Neuron (in vitro differentiated cells): ENCODE measurements at regions not wholly inside any gene's neighbourhood (a gene's known extent, or its start where the extent isn't known, plus 50 kb on each side); places are given as distances from the start of the nearest gene placed in this dataset.
"Not testable (repeated sequence)": the region's sequence is repeated elsewhere in the genome, so short reads cannot be mapped to it uniquely, and the experiment has no call there.

Experiments
- H2AFZ ChIP-seq: one replicate; pipeline ENCODE4 v1.6.1; 2013; ENCODE audit warnings: low read depth, mild to moderate bottlenecking, inconsistent platforms, low read length, moderate library complexity
- H3K27me3 ChIP-seq: one replicate; pipeline ENCODE4 v1.6.1; 2013; ENCODE audit warnings: low read length; ENCODE audit not compliant: insufficient read depth
- H3K36me3 ChIP-seq: one replicate; pipeline ENCODE4 v1.6.1; 2013; ENCODE audit warnings: low read length; ENCODE audit not compliant: insufficient read depth
- H3K4me1 ChIP-seq: one replicate; pipeline ENCODE4 v1.6.1; 2013; ENCODE audit warnings: low read length; ENCODE audit not compliant: insufficient read depth
- H3K4me3 ChIP-seq: 2 replicates; pipeline ENCODE4 v1.5.1; 2013; ENCODE audit warnings: mild to moderate bottlenecking, low read length, moderate library complexity
- H3K9me3 ChIP-seq: one replicate; pipeline ENCODE4 v1.6.1; 2013; ENCODE audit warnings: low read length

- no peaks in the 10 kb centered on the region for H3K36me3 ChIP-seq
- no peaks in the 10 kb centered on the region for H3K9me3 ChIP-seq
- H3K4me3 ChIP-seq = no peak overlapping the region
- peaks cover 8% of the 10 kb centered on the region for H3K27me3 ChIP-seq
- no peak overlapping the region for H2AFZ ChIP-seq
- peaks cover 7% of the 10 kb centered on the region for H3K4me1 ChIP-seq
Observed at GRCh38 chr6:170092826-170093225, 198.1 kb downstream of the DLL1 start.

- Histone ChIP-seq H3K4me1 (peaks cover 5% of the 10 kb centered on the region), H3K27me3 (peaks cover 5% of the 10 kb centered on the region), H2AFZ (no peak overlapping the region), H3K4me3 (no peak overlapping the region), H3K9me3 (no peaks in the 10 kb centered on the region), H3K36me3 (no peaks in the 10 kb centered on the region)
Observed at GRCh38 chr6:170091639-170092579, 199.0 kb downstream of the DLL1 start.

- peaks cover 5% of the 10 kb centered on the region for H3K27me3 ChIP-seq
- no peak overlapping the region for H2AFZ ChIP-seq
- H3K9me3 ChIP-seq = no peaks in the 10 kb centered on the region
- H3K36me3 ChIP-seq = no peaks in the 10 kb centered on the region
- H3K4me1 ChIP-seq = no peaks in the 10 kb centered on the region
- H3K4me3 ChIP-seq = no peak overlapping the region
Observed at GRCh38 chr6:170091000-170091638, 199.8 kb downstream of the DLL1 start.

GRCh38 chr6:170090561-170090960 lies 200.3 kb downstream of the DLL1 start:
- Histone ChIP-seq H2AFZ (no peak overlapping the region), H3K4me1 (no peaks in the 10 kb centered on the region), H3K36me3 (no peaks in the 10 kb centered on the region), H3K9me3 (no peaks in the 10 kb centered on the region), H3K27me3 (peaks cover 3% of the 10 kb centered on the region), H3K4me3 (no peak overlapping the region)

- H3K4me1 ChIP-seq = no peaks in the 10 kb centered on the region
- no peaks in the 10 kb centered on the region for H3K9me3 ChIP-seq
- no peak overlapping the region for H3K4me3 ChIP-seq
- H2AFZ ChIP-seq = no peak overlapping the region
- no peaks in the 10 kb centered on the region for H3K27me3 ChIP-seq
- no peaks in the 10 kb centered on the region for H3K36me3 ChIP-seq
Observed at GRCh38 chr6:170089963-170090362, 200.9 kb downstream of the DLL1 start.

- H3K4me3 ChIP-seq = no peak overlapping the region
- no peak overlapping the region for H2AFZ ChIP-seq
- no peaks in the 10 kb centered on the region for H3K36me3 ChIP-seq
- no peaks in the 10 kb centered on the region for H3K4me1 ChIP-seq
- H3K9me3 ChIP-seq = no peaks in the 10 kb centered on the region
- no peaks in the 10 kb centered on the region for H3K27me3 ChIP-seq
Observed at GRCh38 chr6:170088582-170088955, 202.3 kb downstream of the DLL1 start.

GRCh38 chr6:170087941-170088581 lies 202.8 kb downstream of the DLL1 start:
- H2AFZ ChIP-seq = no peak overlapping the region
- H3K4me1 ChIP-seq = no peaks in the 10 kb centered on the region
- H3K9me3 ChIP-seq = no peaks in the 10 kb centered on the region
- H3K27me3 ChIP-seq = no peaks in the 10 kb centered on the region
- no peaks in the 10 kb centered on the region for H3K36me3 ChIP-seq
- H3K4me3 ChIP-seq = no peak overlapping the region

GRCh38 chr6:170087421-170087780 lies 203.5 kb downstream of the DLL1 start:
- H3K36me3 ChIP-seq, H3K9me3 ChIP-seq: not testable (repeated sequence)

GRCh38 chr6:170086639-170087420 lies 204.0 kb downstream of the DLL1 start:
- no peaks in the 10 kb centered on the region for H3K27me3 ChIP-seq

More at GRCh38 chr6:170087421-170087780, 203.5 kb downstream of the DLL1 start:
- not testable (repeated sequence) for H3K4me3 ChIP-seq, H3K4me1 ChIP-seq, H2AFZ ChIP-seq, H3K27me3 ChIP-seq

GRCh38 chr6:170085475-170086401 lies 205.1 kb downstream of the DLL1 start:
- H3K36me3 ChIP-seq = no peaks in the 10 kb centered on the region
- H3K27me3 ChIP-seq = no peaks in the 10 kb centered on the region
- no peak overlapping the region for H3K4me3 ChIP-seq
- H3K9me3 ChIP-seq = no peaks in the 10 kb centered on the region
- peaks cover 18% of the 10 kb centered on the region for H3K4me1 ChIP-seq
- no peak overlapping the region for H2AFZ ChIP-seq

More at GRCh38 chr6:170086639-170087420, 204.0 kb downstream of the DLL1 start:
- no peaks in the 10 kb centered on the region for H3K36me3 ChIP-seq
- no peaks in the 10 kb centered on the region for H3K9me3 ChIP-seq
- peaks cover 10% of the 10 kb centered on the region for H3K4me1 ChIP-seq
- no peak overlapping the region for H3K4me3 ChIP-seq
- no peak overlapping the region for H2AFZ ChIP-seq

- Histone ChIP-seq H3K4me1 (peaks cover 27% of the 10 kb centered on the region), H2AFZ (no peak overlapping the region), H3K36me3 (no peaks in the 10 kb centered on the region), H3K27me3 (no peaks in the 10 kb centered on the region), H3K4me3 (no peak overlapping the region), H3K9me3 (peaks cover 1% of the 10 kb centered on the region)
Observed at GRCh38 chr6:170084166-170084730, 206.6 kb downstream of the DLL1 start.
